ENCODE measurements at regions not wholly inside any gene's neighbourhood (a gene's known extent, or its start where the extent isn't known, plus 50 kb on each side); places are given as distances from the start of the nearest gene placed in this dataset.

DNA sequence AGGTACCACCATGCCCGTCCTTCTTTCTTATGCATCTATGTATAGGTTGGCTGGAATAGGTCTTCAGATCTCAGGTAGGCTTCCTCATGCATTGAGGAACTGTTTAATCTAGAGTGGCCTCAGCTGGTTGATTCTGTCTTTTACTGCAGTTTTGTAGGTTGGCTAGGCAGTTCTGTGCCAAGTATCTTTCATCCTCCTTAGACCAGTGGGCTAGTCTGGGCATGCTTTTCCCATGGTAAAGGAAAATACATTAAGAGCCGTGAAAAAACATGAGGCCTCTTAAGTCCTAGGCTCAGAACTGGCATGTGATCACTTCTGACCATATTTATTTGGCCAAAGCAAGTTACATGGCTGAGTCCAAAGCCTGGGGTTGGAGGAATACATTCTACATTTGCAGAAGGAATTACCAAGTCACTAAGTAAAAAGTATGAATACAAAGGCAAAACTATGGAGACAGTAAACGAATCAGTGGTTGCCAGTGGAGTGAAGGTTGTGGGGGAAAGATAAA, 137.3 kb downstream of the WIF1 start:
- H3K27me3 Mint-ChIP-seq: peaks cover 0 to 11% of the 10 kb centered on the region in 2 donors
- intact Hi-C loops (cut with micrococcal nuclease): no loop called here
- POLR2A ChIA-PET (ENCODE audit: partially characterized antibody): no interaction called here
- no peak overlapping the region for H3K27ac ChIP-seq (ENCODE audit: low read depth, low read length)
- H3K36me3 ChIP-seq (ENCODE audit: insufficient read depth, low read length): no peaks in the 10 kb centered on the region
- H3K4me1 ChIP-seq (ENCODE audit: insufficient read depth, low read length): no peaks in the 10 kb centered on the region
- H3K4me3 Mint-ChIP-seq: no peak overlapping the region
- CTCF ChIA-PET (ENCODE audit: partially characterized antibody): no interaction called here
- peaks cover 0 to 23% (median 5%) of the 10 kb centered on the region in 8 donors for H3K9me3 Mint-ChIP-seq
- H3K36me3 Mint-ChIP-seq: no peaks in the 10 kb centered on the region
- H3K4me3 ChIP-seq (ENCODE audit: low read length in 2 of 2): no peak overlapping the region
- no peak overlapping the region for H3K27ac Mint-ChIP-seq
- H3K9me3 ChIP-seq (ENCODE audit: control insufficient read depth in 1 of 2, low read length in 2 of 2): no peaks in the 10 kb centered on the region
- DNase-seq: no peak
- H3K27me3 ChIP-seq (ENCODE audit: insufficient read depth, low read length): no peaks in the 10 kb centered on the region
- no peaks in the 10 kb centered on the region for H3K4me1 Mint-ChIP-seq

DNA sequence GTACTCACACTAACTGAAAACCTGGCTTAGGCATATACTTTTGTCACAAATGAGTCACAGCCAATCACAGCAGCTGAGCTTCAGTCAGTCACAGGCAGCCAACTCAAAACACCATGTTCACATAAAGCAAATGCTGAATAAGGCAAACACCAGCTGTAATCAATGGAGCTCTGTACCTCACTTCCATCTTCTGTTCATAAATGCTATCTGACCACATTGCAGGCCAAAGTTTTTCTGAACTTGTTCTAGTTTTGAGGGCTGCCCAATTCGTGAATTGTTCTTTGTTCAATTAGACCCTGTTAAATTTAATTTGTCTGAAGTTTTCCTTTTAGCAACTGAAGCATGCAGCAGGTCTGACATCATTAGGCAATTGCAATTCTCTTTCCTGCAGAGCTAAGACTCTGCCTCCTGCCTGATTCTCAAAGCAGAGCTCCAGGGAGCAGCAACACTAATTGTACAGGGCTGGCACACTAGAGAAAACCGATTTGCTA, 129.9 kb downstream of the WIF1 start:
- Histone ChIP-seq H3K27me3 (ENCODE audit: insufficient read depth, low read length) (no peaks in the 10 kb centered on the region), H3K9me3 (ENCODE audit: control insufficient read depth in 1 of 2, low read length in 2 of 2) (no peaks in the 10 kb centered on the region), H3K4me1 (ENCODE audit: insufficient read depth, low read length) (no peaks in the 10 kb centered on the region), H3K27ac (ENCODE audit: low read depth, low read length) (no peak overlapping the region), H3K4me3 (ENCODE audit: low read length in 2 of 2) (no peak overlapping the region), H3K36me3 (ENCODE audit: insufficient read depth, low read length) (no peaks in the 10 kb centered on the region)
- intact Hi-C loops (cut with micrococcal nuclease): no loop called here
- no peak overlapping the region for H3K27ac Mint-ChIP-seq
- CTCF ChIA-PET (ENCODE audit: partially characterized antibody): no interaction called here
- H3K36me3 Mint-ChIP-seq: no peaks in the 10 kb centered on the region
- POLR2A ChIA-PET (ENCODE audit: partially characterized antibody): no interaction called here
- DNase-seq: no peak
- H3K27me3 Mint-ChIP-seq: peaks cover 6 to 13% of the 10 kb centered on the region in 2 donors
- H3K4me1 Mint-ChIP-seq: no peaks in the 10 kb centered on the region
- peaks cover 0 to 4% (median 0%) of the 10 kb centered on the region in 8 donors for H3K9me3 Mint-ChIP-seq
- no peak overlapping the region for H3K4me3 Mint-ChIP-seq

GRCh38 chr12:64992116-64992515, 129.0 kb downstream of the WIF1 start:
- intact Hi-C loops (cut with micrococcal nuclease): no loop called here
- Histone ChIP-seq H3K27ac (ENCODE audit: low read depth, low read length) (no peak overlapping the region), H3K4me3 (ENCODE audit: low read length in 2 of 2) (no peak overlapping the region), H3K36me3 (ENCODE audit: insufficient read depth, low read length) (no peaks in the 10 kb centered on the region), H3K27me3 (ENCODE audit: insufficient read depth, low read length) (no peaks in the 10 kb centered on the region), H3K9me3 (ENCODE audit: control insufficient read depth in 1 of 2, low read length in 2 of 2) (no peaks in the 10 kb centered on the region), H3K4me1 (ENCODE audit: insufficient read depth, low read length) (no peaks in the 10 kb centered on the region)
- ChIA-PET CTCF (ENCODE audit: partially characterized antibody) (no interaction called here), POLR2A (ENCODE audit: partially characterized antibody) (no interaction called here)
- H3K27ac Mint-ChIP-seq: no peak overlapping the region
- no peak for DNase-seq
- H3K27me3 Mint-ChIP-seq: peaks cover 6 to 13% of the 10 kb centered on the region in 2 donors
- H3K4me1 Mint-ChIP-seq: no peaks in the 10 kb centered on the region
- no peaks in the 10 kb centered on the region for H3K36me3 Mint-ChIP-seq
- no peak overlapping the region for H3K4me3 Mint-ChIP-seq
- H3K9me3 Mint-ChIP-seq: peaks cover 0 to 4% (median 0%) of the 10 kb centered on the region in 8 donors

DNA sequence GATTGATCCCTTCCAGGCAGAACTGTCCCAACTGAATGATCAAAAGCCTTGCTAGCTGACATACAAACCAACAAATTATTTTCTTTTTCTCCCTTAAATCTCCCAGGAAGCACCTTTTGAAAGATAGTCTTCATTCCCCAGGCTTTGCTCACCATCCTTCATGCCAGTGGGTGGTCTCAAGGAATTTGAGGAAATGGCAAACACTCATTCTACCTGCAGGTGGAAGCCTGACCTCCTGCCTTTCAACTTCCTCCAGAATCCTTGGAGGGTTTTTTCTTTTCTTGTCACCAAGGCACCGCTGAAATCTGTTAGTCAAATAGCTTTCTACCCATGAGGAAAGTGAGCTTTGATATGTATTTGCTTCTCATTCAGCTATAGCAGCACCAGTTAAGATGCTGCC, 128.5 kb downstream of the WIF1 start:
- H3K4me1 Mint-ChIP-seq: no peaks in the 10 kb centered on the region
- no peaks in the 10 kb centered on the region for H3K36me3 ChIP-seq (ENCODE audit: insufficient read depth, low read length)
- no peaks in the 10 kb centered on the region for H3K9me3 ChIP-seq (ENCODE audit: control insufficient read depth in 1 of 2, low read length in 2 of 2)
- intact Hi-C loops (cut with micrococcal nuclease): no loop called here
- CTCF ChIA-PET (ENCODE audit: partially characterized antibody): no interaction called here
- no peaks in the 10 kb centered on the region for H3K36me3 Mint-ChIP-seq
- peaks cover 0 to 4% (median 0%) of the 10 kb centered on the region in 8 donors for H3K9me3 Mint-ChIP-seq
- no peaks in the 10 kb centered on the region for H3K4me1 ChIP-seq (ENCODE audit: insufficient read depth, low read length)
- DNase-seq: no peak
- no peak overlapping the region for H3K4me3 Mint-ChIP-seq
- POLR2A ChIA-PET (ENCODE audit: partially characterized antibody): no interaction called here
- H3K27ac Mint-ChIP-seq: no peak overlapping the region
- no peak overlapping the region for H3K4me3 ChIP-seq (ENCODE audit: low read length in 2 of 2)
- no peak overlapping the region for H3K27ac ChIP-seq (ENCODE audit: low read depth, low read length)
- no peaks in the 10 kb centered on the region for H3K27me3 ChIP-seq (ENCODE audit: insufficient read depth, low read length)
- peaks cover 6 to 13% of the 10 kb centered on the region in 2 donors for H3K27me3 Mint-ChIP-seq

DNA sequence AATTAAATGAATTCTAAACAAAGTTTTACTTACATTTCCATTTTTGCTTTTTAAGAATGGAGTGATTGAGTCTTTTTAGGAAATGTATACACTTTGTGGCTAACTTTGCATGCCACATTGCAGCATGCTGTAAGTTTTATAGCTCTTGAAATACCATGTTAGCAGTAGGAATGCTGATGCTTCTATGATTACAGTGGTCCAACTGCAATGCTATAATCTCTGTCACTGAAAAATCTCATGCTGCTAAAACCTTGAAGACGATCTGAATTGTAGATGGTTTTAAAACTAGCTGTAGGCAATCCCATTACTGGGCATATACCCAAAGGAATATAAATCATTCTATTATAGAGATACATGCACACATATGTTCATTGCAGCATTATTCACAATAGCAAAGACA, 127.6 kb downstream of the WIF1 start:
- Histone ChIP-seq H3K27ac (ENCODE audit: low read depth, low read length) (no peak overlapping the region), H3K36me3 (ENCODE audit: insufficient read depth, low read length) (no peaks in the 10 kb centered on the region), H3K27me3 (ENCODE audit: insufficient read depth, low read length) (no peaks in the 10 kb centered on the region), H3K4me1 (ENCODE audit: insufficient read depth, low read length) (no peaks in the 10 kb centered on the region), H3K9me3 (ENCODE audit: control insufficient read depth in 1 of 2, low read length in 2 of 2) (no peaks in the 10 kb centered on the region), H3K4me3 (ENCODE audit: low read length in 2 of 2) (no peak overlapping the region)
- no peak for DNase-seq
- peaks cover 0 to 4% (median 0%) of the 10 kb centered on the region in 8 donors for H3K9me3 Mint-ChIP-seq
- no peaks in the 10 kb centered on the region for H3K36me3 Mint-ChIP-seq
- CTCF ChIA-PET (ENCODE audit: partially characterized antibody): no interaction called here
- intact Hi-C loops (cut with micrococcal nuclease): no loop called here
- H3K4me3 Mint-ChIP-seq: no peak overlapping the region
- H3K4me1 Mint-ChIP-seq: no peaks in the 10 kb centered on the region
- H3K27ac Mint-ChIP-seq: no peak overlapping the region
- peaks cover 6 to 17% of the 10 kb centered on the region in 2 donors for H3K27me3 Mint-ChIP-seq
- POLR2A ChIA-PET (ENCODE audit: partially characterized antibody): no interaction called here

DNA sequence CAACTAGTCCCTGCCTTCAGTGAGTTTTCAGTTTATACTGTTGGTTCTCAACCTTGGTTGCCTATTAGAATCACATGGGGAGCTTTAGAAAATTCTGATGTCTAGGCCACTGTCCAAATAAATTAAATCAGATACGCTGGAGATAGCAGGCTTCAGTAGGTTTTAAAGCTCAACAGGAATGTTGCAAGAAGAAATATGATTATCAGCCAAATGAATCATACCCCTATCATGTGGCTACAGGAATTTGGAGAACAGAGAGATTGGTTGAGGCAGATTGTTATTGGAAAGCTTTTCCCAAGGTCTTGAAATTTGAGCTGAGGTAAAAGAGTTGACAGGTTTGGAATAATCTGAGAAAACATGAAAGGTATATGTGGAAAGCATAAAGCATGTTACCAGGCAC, 125.3 kb downstream of the WIF1 start:
- Histone ChIP-seq H3K27ac (ENCODE audit: low read depth, low read length) (no peak overlapping the region), H3K4me3 (ENCODE audit: low read length in 2 of 2) (no peak overlapping the region), H3K27me3 (ENCODE audit: insufficient read depth, low read length) (peaks cover 5% of the 10 kb centered on the region), H3K4me1 (ENCODE audit: insufficient read depth, low read length) (no peaks in the 10 kb centered on the region), H3K36me3 (ENCODE audit: insufficient read depth, low read length) (no peaks in the 10 kb centered on the region), H3K9me3 (ENCODE audit: control insufficient read depth in 1 of 2, low read length in 2 of 2) (no peaks in the 10 kb centered on the region)
- Mint-ChIP-seq H3K4me3 (no peak overlapping the region), H3K4me1 (no peaks in the 10 kb centered on the region), H3K27ac (no peak overlapping the region), H3K36me3 (no peaks in the 10 kb centered on the region), H3K27me3 (peaks cover 6 to 23% of the 10 kb centered on the region in 2 donors), H3K9me3 (peaks cover 0 to 4% (median 0%) of the 10 kb centered on the region in 8 donors)
- ChIA-PET POLR2A (ENCODE audit: partially characterized antibody) (no interaction called here), CTCF (ENCODE audit: partially characterized antibody) (no interaction called here)
- intact Hi-C loops (cut with micrococcal nuclease): no loop called here
- DNase-seq: no peak

GRCh38 chr12:64997858-64998257, 123.2 kb downstream of the WIF1 start:
- DNase-seq: no peak
- Histone ChIP-seq H3K4me1 (ENCODE audit: insufficient read depth, low read length) (no peaks in the 10 kb centered on the region), H3K4me3 (ENCODE audit: low read length in 2 of 2) (no peak overlapping the region), H3K9me3 (ENCODE audit: control insufficient read depth in 1 of 2, low read length in 2 of 2) (no peaks in the 10 kb centered on the region), H3K27me3 (ENCODE audit: insufficient read depth, low read length) (peaks cover 5% of the 10 kb centered on the region), H3K27ac (ENCODE audit: low read depth, low read length) (no peak overlapping the region), H3K36me3 (ENCODE audit: insufficient read depth, low read length) (no peaks in the 10 kb centered on the region)
- ChIA-PET CTCF (ENCODE audit: partially characterized antibody) (no interaction called here), POLR2A (ENCODE audit: partially characterized antibody) (no interaction called here)
- H3K36me3 Mint-ChIP-seq: no peaks in the 10 kb centered on the region
- intact Hi-C loops (cut with micrococcal nuclease): no loop called here
- no peak overlapping the region for H3K4me3 Mint-ChIP-seq
- no peak overlapping the region for H3K27ac Mint-ChIP-seq
- H3K27me3 Mint-ChIP-seq: peaks cover 9 to 20% of the 10 kb centered on the region in 2 donors
- H3K4me1 Mint-ChIP-seq: no peaks in the 10 kb centered on the region
- H3K9me3 Mint-ChIP-seq: peaks cover 0 to 6% (median 3%) of the 10 kb centered on the region in 8 donors
